GM12873 (cell line): ENCODE measurements at regions not wholly inside any gene's neighbourhood (a gene's known extent, or its start where the extent isn't known, plus 50 kb on each side); places are given as distances from the start of the nearest gene placed in this dataset.

ENCODE experiments used
- CTCF ChIP-seq: IDR thresholded peaks from 2 replicates; pipeline ENCODE4 v1.5.1; 2012; ENCODE audit warnings: low read depth, mild to moderate bottlenecking, moderate library complexity, low read length, control low read depth; ENCODE audit not compliant: insufficient read depth; ENCODE audit errors: missing control alignments

DNA sequence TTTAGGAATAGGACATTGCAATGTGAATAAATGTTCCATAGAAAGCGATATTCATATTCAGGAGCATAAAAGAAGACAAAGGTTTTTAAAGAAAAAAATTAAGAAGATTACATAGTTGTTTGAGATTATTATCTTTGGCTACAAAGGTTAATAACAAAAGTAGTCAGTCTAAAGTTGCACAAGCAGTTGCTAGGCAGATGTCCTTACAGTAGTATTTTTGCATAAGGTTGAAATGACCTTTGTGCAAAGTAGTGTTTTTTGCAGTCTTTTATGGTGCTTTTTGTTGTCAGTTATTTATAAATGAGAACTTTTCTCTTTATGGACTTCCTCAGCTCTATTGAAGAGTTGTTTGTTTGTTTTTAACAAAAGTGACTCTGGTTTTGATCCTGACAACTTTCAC lies 447.8 kb downstream of the AMY1C start:
- no peak for TF ChIP-seq CTCF

DNA sequence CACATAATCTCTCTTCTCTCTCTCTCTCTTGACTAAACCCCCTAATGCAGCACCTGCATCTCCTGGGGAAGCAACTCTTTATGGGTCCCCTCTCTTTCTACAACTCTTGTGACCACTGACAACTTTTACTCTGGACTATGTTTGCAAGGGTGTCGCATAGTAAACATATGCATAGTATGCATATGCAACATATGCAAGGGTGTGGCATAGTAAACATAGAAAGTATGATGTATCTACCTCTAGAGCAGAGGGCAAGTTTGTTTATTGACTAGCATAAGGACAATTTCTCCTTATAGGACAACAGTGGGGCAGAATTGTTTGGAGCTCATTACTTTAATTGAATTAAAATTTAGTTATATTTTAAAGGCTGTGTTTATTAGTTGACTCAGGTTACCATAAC lies 462.5 kb downstream of the AMY1C start:
- no peak for TF ChIP-seq CTCF

DNA sequence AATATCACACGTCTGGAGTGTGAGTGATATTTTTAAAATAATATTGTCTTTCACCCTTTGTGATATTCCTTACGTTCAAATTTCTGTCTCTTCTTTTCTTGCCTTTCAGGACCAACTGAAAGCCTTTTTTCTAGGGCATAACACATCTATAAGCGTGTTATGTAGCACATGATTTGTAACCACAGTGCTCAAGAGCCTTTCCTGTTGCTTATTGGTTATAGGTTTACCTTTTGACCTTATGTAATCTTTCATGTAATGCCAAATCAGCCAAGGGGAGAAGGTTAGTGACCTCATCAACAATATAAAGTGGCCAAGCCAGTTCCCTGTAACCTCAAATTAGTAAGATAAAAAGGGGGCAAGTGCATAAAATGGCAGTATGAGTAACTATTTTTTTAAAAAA lies 480.2 kb downstream of the AMY1C start:
- TF ChIP-seq CTCF, result no peak

- TF ChIP-seq CTCF, result no peak
These were observed 482.0 kb downstream of the AMY1C start for GRCh38 chr1:104231676-104232075.

GRCh38 chr1:104235141-104235540 lies 485.4 kb downstream of the AMY1C start:
- TF ChIP-seq CTCF, result no peak

- TF ChIP-seq CTCF, result no peak
These were observed 489.3 kb downstream of the AMY1C start for GRCh38 chr1:104238991-104239390.

GRCh38 chr1:104248385-104248784 lies 498.7 kb downstream of the AMY1C start:
- TF ChIP-seq CTCF, result no peak
